ENCODE measurements at regions not wholly inside any gene's neighbourhood (a gene's known extent, or its start where the extent isn't known, plus 50 kb on each side); places are given as distances from the start of the nearest gene placed in this dataset.

- TF ChIP-seq, protein P1, sequence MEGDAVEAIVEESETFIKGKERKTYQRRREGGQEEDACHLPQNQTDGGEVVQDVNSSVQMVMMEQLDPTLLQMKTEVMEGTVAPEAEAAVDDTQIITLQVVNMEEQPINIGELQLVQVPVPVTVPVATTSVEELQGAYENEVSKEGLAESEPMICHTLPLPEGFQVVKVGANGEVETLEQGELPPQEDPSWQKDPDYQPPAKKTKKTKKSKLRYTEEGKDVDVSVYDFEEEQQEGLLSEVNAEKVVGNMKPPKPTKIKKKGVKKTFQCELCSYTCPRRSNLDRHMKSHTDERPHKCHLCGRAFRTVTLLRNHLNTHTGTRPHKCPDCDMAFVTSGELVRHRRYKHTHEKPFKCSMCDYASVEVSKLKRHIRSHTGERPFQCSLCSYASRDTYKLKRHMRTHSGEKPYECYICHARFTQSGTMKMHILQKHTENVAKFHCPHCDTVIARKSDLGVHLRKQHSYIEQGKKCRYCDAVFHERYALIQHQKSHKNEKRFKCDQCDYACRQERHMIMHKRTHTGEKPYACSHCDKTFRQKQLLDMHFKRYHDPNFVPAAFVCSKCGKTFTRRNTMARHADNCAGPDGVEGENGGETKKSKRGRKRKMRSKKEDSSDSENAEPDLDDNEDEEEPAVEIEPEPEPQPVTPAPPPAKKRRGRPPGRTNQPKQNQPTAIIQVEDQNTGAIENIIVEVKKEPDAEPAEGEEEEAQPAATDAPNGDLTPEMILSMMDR (IDR thresholded peaks at IDR 0.05): no peak
- no peak for TF ChIP-seq EZH2phosphoT487 (IDR thresholded peaks at IDR 0.05)
- TF ChIP-seq EZH2 (IDR thresholded peaks at IDR 0.05): no peak
Observed at GRCh38 chr1:5744911-5745799, 247.1 kb downstream of the NPHP4 start.

Measured in neural progenitor cell (in vitro differentiated cells).